ENCODE measurements at regions not wholly inside any gene's neighbourhood (a gene's known extent, or its start where the extent isn't known, plus 50 kb on each side); places are given as distances from the start of the nearest gene placed in this dataset.

GRCh38 chr11:127268932-127269331 lies 268.4 kb upstream of the KIRREL3 start:
- no peak for DNase-seq (ENCODE audit: low read depth in 1 of 2, low spot score in 1 of 2)

- no peak for DNase-seq (ENCODE audit: low read depth in 1 of 2, low spot score in 1 of 2)
Measured at GRCh38 chr11:127268521-127268920, 268.0 kb upstream of the KIRREL3 start.

GRCh38 chr11:127259102-127259501 lies 258.5 kb upstream of the KIRREL3 start:
- no peak for DNase-seq (ENCODE audit: low read depth in 1 of 2, low spot score in 1 of 2)

- no peak for DNase-seq (ENCODE audit: low read depth in 1 of 2, low spot score in 1 of 2)
Measured at GRCh38 chr11:127255209-127255608, 254.6 kb upstream of the KIRREL3 start.

DNA sequence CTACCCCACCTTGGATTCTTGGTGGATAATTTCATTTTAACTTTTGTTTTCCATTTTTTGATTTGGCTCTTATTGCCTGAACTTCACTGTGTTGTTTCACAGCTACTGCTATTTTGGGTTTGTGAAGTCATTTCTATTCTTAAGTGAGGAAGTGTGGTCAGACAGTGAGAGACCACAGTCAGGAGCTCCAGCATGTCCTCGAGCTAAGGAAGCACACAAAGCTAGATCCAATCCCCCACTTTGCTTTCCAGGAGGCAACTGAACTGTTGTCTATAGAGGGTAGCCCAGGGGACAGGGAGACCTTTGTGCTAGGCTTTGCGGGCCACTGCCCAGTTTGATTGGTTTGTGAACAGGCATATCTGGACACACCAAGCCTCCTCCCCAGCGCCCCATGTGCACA lies 251.8 kb upstream of the KIRREL3 start:
- DNase-seq (ENCODE audit: low read depth in 1 of 2, low spot score in 1 of 2), result no peak

GRCh38 chr11:127249576-127249975 lies 249.0 kb upstream of the KIRREL3 start:
- no peak for DNase-seq (ENCODE audit: low read depth in 1 of 2, low spot score in 1 of 2)

DNA sequence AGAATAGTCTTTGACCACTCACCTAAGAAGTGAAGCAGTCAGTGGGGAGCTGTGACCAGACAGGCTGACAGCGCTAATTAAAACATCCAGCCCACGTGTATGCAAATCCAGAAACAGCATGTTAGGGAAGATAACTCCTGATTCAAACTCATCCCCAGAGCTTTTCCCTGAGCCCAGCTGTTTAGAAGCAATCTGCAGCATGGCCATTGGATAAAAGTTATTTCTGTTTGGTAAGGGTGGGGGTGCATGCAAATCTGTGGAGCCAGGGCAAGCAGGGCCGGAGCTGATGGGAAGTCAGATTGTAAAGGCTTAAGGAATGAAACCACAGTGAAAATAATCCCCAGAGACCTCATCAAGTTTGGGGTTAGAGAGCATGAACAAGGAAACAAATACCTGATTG lies 247.9 kb upstream of the KIRREL3 start:
- DNase-seq (ENCODE audit: low read depth in 1 of 2, low spot score in 1 of 2), result no peak

GRCh38 chr11:127247261-127247851 lies 246.8 kb upstream of the KIRREL3 start:
- DNase-seq (ENCODE audit: low read depth in 1 of 2, low spot score in 1 of 2), result no peak

DNA sequence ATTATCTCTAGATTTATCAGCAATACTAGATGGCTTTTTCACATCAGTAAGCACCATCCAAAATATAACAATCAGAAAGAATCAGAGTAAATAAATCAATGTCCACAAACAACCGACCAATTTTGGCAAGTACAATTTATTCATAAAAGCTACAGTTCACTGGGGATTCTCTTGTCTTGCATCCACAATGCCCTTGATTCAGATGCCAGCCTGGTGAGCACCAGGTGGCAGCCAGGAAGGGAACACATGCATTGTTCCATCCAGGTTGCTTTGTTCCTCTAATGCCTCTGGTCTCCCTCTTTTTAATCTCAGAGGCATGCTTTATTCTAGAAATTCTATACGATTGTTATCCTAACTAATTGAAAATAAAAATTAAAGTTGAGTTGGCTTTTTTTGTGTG lies 242.1 kb upstream of the KIRREL3 start:
- DNase-seq (ENCODE audit: low read depth in 1 of 2, low spot score in 1 of 2), result no peak

GRCh38 chr11:127238321-127238720 lies 237.8 kb upstream of the KIRREL3 start:
- DNase-seq (ENCODE audit: low read depth in 1 of 2, low spot score in 1 of 2), result no peak

DNA sequence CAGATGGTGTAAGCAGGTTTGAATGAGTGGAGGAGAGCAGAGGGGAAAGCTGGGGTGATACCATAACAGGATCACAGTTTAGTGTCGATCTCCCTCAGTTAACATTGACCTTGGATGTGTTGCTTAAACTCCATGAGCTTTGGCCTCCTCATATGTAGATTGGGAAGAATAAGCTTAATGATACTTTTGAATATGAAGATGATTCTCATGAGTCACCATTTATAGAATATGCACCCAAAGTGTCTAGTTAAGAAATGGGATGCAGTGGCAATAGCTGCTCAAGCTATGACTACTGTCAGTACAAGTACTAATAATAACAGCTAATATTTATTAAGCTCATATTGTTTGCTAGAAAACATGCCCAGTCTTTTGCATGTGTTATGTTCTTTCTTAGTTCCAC lies 236.2 kb upstream of the KIRREL3 start:
- no peak for DNase-seq (ENCODE audit: low read depth in 1 of 2, low spot score in 1 of 2)

DNA sequence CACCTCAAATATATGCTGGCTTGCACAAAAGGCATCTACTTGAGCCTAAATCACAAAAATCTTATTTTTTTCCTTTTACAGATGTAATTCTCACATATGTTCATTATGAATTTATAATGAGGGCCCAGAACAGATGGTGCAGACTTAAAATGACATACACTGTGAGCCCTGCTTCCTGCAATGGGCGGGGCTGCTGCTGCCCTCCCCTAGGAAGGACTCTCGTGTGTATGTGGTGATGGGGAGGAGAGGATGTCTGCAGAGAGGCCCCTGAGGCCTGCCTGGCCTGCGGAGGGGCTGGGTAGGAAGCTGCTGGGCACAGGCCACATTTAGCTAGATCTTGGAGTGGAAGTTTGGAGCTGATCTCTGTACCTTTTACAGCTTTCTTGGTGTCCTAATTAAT lies 233.4 kb upstream of the KIRREL3 start:
- DNase-seq (ENCODE audit: low read depth in 1 of 2, low spot score in 1 of 2), result no peak

GRCh38 chr11:127230392-127230791 lies 229.8 kb upstream of the KIRREL3 start:
- DNase-seq (ENCODE audit: low read depth in 1 of 2, low spot score in 1 of 2), result no peak

DNA sequence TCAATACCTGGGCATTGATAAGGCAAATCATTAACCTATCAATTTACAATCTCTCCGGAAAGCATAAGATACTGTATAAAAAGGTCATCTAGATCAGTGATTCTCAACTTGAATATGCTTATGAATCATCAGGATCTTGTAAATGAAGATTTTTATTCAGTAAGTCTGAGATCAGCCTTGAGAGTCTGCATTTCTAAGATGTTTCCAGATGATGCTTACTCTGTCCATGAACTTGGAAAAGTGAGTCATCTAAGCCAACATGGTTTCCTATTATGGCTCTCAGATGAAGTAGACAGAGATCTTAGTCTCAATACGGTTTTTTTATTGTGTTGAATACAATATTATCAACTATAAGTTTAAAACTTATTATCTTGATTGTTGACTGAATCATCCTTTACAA lies 226.4 kb upstream of the KIRREL3 start:
- no peak for DNase-seq (ENCODE audit: low read depth in 1 of 2, low spot score in 1 of 2)

DNA sequence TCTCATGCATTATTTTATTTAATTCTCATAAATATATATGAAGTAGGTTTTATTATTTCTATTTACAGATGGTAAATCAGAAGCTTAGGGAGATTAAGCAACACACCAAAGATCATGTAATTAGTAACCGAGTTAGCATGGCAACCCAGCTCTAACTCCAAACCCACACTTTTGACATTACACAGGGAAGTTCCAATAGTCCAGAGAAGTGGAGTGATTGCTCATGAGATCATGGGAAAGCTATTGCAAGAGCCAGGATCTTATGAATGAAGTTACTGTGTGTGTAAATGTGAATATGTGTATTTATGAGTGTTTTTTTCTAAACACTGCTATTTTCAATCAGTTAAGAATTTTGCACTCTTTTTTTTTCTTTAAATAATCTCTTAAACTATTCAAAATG lies 225.8 kb upstream of the KIRREL3 start:
- no peak for DNase-seq (ENCODE audit: low read depth in 1 of 2, low spot score in 1 of 2)

DNA sequence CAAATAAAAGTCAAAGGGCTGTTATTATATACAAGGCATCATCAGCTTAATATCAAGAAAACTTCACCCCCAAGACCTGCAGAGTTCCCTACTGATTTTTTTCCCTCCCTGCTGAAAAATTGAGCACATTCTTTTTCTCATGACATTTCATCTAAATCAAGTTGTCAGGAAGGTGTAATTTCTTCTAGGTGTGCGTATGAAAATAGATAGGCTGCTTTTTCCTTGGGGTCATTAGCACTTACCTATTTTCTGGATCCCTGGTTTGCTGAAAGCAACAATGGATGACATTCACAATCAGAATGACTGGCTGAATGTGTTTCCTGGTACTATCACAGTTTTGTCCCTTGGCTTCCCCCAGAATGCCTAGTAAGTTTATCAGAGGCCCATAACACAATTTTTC lies 225.0 kb upstream of the KIRREL3 start:
- no peak for DNase-seq (ENCODE audit: low read depth in 1 of 2, low spot score in 1 of 2)

DNA sequence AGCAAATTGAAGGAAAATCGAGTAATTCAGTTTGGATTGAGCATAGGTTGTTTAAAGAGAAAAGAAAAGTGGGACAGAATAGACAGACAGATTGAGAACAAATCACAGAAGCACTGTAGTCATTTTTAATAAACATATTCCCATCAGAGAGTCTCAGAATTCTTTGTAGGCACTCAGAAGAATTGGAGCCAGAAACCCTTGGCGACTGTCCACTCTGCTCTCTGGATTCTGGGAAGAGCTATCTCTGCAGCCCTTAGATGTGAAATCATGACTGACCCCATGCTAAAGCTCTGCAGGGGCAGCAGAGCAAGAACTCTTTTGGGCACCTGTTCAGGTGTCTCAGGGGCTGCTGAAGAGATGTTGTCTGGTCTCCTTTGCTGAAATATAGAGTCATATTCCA lies 223.7 kb upstream of the KIRREL3 start:
- DNase-seq (ENCODE audit: low read depth in 1 of 2, low spot score in 1 of 2), result no peak

GRCh38 chr11:127223633-127224032 lies 223.1 kb upstream of the KIRREL3 start:
- no peak for DNase-seq (ENCODE audit: low read depth in 1 of 2, low spot score in 1 of 2)

DNA sequence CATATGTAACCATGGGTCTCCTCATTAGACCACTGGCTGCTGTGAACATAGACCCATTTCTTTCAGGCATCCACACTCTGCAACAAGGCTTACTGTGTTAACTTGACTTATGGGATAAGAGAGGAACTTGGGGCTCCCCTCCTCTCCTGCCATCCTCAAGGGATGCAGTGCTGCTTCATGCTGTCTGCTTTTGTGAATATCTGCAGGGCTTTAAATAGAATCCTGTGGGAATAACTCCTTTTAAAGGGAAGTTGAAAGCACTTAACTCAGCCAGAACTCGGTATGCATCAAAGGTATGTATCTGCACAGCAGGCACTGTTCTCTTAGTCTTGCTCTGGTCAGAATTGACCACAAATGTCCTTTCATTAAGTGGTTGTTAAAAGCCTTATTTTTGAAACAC lies 222.5 kb upstream of the KIRREL3 start:
- DNase-seq (ENCODE audit: low read depth in 1 of 2, low spot score in 1 of 2), result no peak

DNA sequence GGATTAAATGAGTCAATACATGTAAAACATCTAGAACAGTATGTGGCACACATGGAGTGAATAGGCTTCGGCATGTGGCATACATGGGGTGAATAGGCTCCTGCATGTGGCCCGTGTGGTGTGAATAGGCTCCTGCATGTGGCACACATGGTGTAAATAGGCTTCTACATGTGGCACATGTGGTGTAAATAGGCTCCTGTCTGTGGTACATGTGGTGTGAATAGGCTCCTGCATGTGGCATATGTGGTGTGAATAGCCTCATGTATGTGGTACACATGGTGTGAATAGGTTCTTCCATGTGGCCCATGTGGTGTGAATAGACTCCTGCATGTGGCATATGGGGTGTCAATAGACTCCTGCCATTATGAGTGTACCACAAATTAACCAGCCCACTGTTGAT lies 219.1 kb upstream of the KIRREL3 start:
- DNase-seq (ENCODE audit: low read depth in 1 of 2, low spot score in 1 of 2), result no peak

GRCh38 chr11:127218275-127218608 lies 217.7 kb upstream of the KIRREL3 start:
- DNase-seq (ENCODE audit: low read depth in 1 of 2, low spot score in 1 of 2), result no peak

DNA sequence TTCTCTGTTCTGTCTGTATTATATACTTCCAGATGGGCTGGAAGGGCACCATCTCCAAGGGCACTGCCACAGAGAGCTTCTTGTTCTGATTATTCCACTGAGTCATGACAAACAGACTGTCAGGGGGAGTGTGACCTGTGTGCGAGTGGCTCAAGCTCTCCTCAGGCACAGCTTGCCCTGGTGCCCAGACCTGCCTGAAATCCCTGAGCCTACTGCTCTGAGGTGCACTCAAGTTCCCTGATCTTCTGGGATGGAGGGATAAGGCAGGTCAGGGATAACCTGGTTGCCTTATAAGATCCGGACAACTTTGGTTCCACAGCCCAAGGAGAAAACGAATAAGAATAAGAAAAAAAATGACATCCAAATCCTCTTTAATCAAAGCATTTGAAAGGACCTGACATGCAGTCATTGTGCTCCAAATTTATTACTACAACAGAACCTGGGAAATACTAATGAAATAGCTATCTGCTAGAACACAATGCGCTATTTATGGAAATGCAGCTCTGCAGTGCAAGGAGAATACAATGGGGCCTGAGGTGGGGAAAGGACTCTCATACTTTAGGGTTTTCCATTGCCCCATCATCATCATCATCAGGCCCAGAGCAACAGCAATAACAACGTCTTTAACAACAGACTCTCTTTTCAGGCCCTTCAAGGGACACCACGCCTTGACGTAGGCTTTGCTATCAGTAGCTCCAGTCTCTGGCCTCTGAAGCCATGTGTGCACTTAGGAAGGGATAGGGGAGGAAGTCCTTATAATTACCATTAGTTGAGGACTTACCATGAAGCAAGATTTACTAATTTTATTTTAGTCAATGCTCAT lies 217.1 kb upstream of the KIRREL3 start:
- DNase-seq (ENCODE audit: low read depth in 1 of 2, low spot score in 1 of 2), result no peak

DNA sequence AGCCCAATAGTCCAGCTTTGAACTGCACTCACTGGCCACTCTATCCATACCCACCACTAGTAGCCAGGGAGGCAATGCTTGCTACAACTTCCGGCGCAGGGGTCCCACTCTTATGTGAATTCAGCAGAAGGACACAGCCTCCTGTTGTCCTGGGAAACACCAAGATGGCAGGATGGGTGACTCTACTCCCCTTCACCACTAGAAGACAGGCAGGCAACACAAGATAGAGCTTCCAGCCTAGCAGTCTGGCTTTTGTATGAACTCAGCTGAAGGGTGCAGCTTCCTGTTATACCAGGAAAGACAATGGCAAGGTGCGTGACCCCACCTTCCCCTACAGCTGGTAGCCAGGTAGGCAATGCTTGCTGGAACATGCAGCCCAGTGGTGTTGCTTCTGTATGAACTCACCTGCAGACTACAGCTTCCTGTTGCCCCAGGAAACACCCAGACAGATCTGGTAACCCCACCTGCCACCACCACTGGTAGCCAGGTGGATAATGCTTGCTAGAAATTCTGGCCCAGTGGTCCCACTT lies 205.2 kb upstream of the KIRREL3 start:
- DNase-seq (ENCODE audit: low read depth in 1 of 2, low spot score in 1 of 2), result no peak

All from stimulated activated CD4-positive, alpha-beta T cell treated with anti-CD3 and anti-CD28 coated beads, Interleukin-15, amount 100 ng/mL, for 1 hour (primary cell).